ENCODE measurements at regions not wholly inside any gene's neighbourhood (a gene's known extent, or its start where the extent isn't known, plus 50 kb on each side); places are given as distances from the start of the nearest gene placed in this dataset.
"Not testable (repeated sequence)": the region's sequence is repeated elsewhere in the genome, so short reads cannot be mapped to it uniquely, and the experiment has no call there.

GRCh38 chr5:27845248-27845647, 806.9 kb upstream of the CDH9 start:
- Histone ChIP-seq H3K9me3 (replicated peaks; ENCODE audit: control insufficient read depth, insufficient read depth, low read length) (no peaks in the 10 kb centered on the region), H3K4me3 (replicated peaks in 1 of 3; ENCODE audit: insufficient read depth in 1 of 3, low read depth in 1 of 3, low read length in 3 of 3) (no peak overlapping the region), H3K9me1 (replicated peaks; ENCODE audit: control insufficient read depth, extremely low read depth, insufficient read depth, low read length) (no peaks in the 10 kb centered on the region), H3K9ac (replicated peaks; ENCODE audit: extremely low read depth, insufficient read depth, low read length) (no peak overlapping the region), H3K79me2 (ENCODE audit: control insufficient read depth, insufficient read depth, low read length) (no peaks in the 10 kb centered on the region), H2AFZ (ENCODE audit: low read depth, low read length) (no peak overlapping the region), H3K4me2 (ENCODE audit: insufficient read depth, low read length) (no peak overlapping the region), H3K36me3 (ENCODE audit: control insufficient read depth in 2 of 2, extremely low read depth in 1 of 2, insufficient read depth in 2 of 2, low read length in 2 of 2) (no peaks in the 10 kb centered on the region), H3K4me1 (ENCODE audit: control insufficient read depth, extremely low read depth, insufficient read depth, low read length) (no peaks in the 10 kb centered on the region), H3K27me3 (ENCODE audit: control insufficient read depth in 2 of 2, insufficient read depth in 2 of 2, low read length in 2 of 2) (no peaks in the 10 kb centered on the region), H4K20me1 (replicated peaks; ENCODE audit: control insufficient read depth, extremely low read depth, insufficient read depth, low read length) (no peaks in the 10 kb centered on the region), H3K27ac (ENCODE audit: insufficient read depth, low read depth, low read length) (no peak overlapping the region)
- no peak for FAIRE-seq
- ChIA-PET POLR2A (no interaction called here), CTCF (no interaction called here)
- intact Hi-C loops (cut with micrococcal nuclease), result no loop called here
- dilution Hi-C loops (cut with MboI; ENCODE audit: extremely low pct_ligation_motif_present, low sequenced_read_pairs), result no loop called here
- no peak for TF ChIP-seq JUN (IDR thresholded peaks at IDR 0.05; ENCODE audit: borderline replicate concordance, insufficient read depth, insufficient read length, low read depth)
- no peak for TF ChIP-seq MYC (IDR thresholded peaks at IDR 0.05; ENCODE audit: low read depth, low read length)
- TF ChIP-seq MAX (IDR thresholded peaks at IDR 0.05; ENCODE audit: insufficient read depth, insufficient read length), result no peak
- TF ChIP-seq GATA2 (IDR thresholded peaks at IDR 0.05; ENCODE audit: insufficient read depth, insufficient read length, low read depth, low read length), result no peak
- no peak for TF ChIP-seq POLR2AphosphoS5 (IDR thresholded peaks at IDR 0.05; ENCODE audit: insufficient read depth, low read depth, low read length)
- no peak for TF ChIP-seq CTCF (IDR thresholded peaks at IDR 0.05; ENCODE audit: extremely low read depth in 1 of 2, insufficient read depth in 1 of 2, low read depth in 1 of 2, low read length in 2 of 2)
- TF ChIP-seq FOS (IDR thresholded peaks at IDR 0.05; ENCODE audit: borderline replicate concordance, insufficient read depth, low read length), result no peak
- TF ChIP-seq POLR2A (IDR thresholded peaks at IDR 0.05; ENCODE audit: low read depth, low read length), result no peak
- TF ChIP-seq EZH2 (IDR thresholded peaks at IDR 0.05; ENCODE audit: borderline replicate concordance, low read depth, low read length, severe bottlenecking), result no peak
- no peak for DNase-seq (ENCODE audit: low read depth, low spot score)
- no TSS peak for BruUV-seq (replicated peaks)

GRCh38 chr5:27836704-27837103, 798.3 kb upstream of the CDH9 start:
- H3K4me3 ChIP-seq (replicated peaks in 1 of 3; ENCODE audit: insufficient read depth in 1 of 3, low read depth in 1 of 3, low read length in 3 of 3); H3K79me2 ChIP-seq (ENCODE audit: control insufficient read depth, insufficient read depth, low read length); POLR2A ChIA-PET; H3K27me3 ChIP-seq (ENCODE audit: control insufficient read depth in 2 of 2, insufficient read depth in 2 of 2, low read length in 2 of 2); intact Hi-C loops (cut with micrococcal nuclease); H3K36me3 ChIP-seq (ENCODE audit: control insufficient read depth in 2 of 2, extremely low read depth in 1 of 2, insufficient read depth in 2 of 2, low read length in 2 of 2); H3K4me1 ChIP-seq (ENCODE audit: control insufficient read depth, extremely low read depth, insufficient read depth, low read length); H4K20me1 ChIP-seq (replicated peaks; ENCODE audit: control insufficient read depth, extremely low read depth, insufficient read depth, low read length); H3K27ac ChIP-seq (ENCODE audit: insufficient read depth, low read depth, low read length); BruUV-seq (replicated peaks); H3K9me3 ChIP-seq (replicated peaks; ENCODE audit: control insufficient read depth, insufficient read depth, low read length); H2AFZ ChIP-seq (ENCODE audit: low read depth, low read length); H3K9ac ChIP-seq (replicated peaks; ENCODE audit: extremely low read depth, insufficient read depth, low read length); FAIRE-seq; H3K4me2 ChIP-seq (ENCODE audit: insufficient read depth, low read length); dilution Hi-C loops (cut with MboI; ENCODE audit: extremely low pct_ligation_motif_present, low sequenced_read_pairs); H3K9me1 ChIP-seq (replicated peaks; ENCODE audit: control insufficient read depth, extremely low read depth, insufficient read depth, low read length); DNase-seq (ENCODE audit: low read depth, low spot score); CTCF ChIA-PET: not testable (repeated sequence)

All from endothelial cell of umbilical vein (primary cell).